ENCODE measurements at regions not wholly inside any gene's neighbourhood (a gene's known extent, or its start where the extent isn't known, plus 50 kb on each side); places are given as distances from the start of the nearest gene placed in this dataset.
A peak's percentile ranks its signal among the peaks of the same experiment; 100 is the strongest.

- WGBS, result 93% methylated on average over 14 of the region's 14 CpGs
- Histone ChIP-seq H3K4me3 (ENCODE audit: low read depth in 1 of 3, low read length in 3 of 3) (no peak overlapping the region), H3K9me3 (ENCODE audit: control insufficient read depth in 4 of 4, low read length in 3 of 4) (no peaks in the 10 kb centered on the region), H3K27ac (ENCODE audit: low read depth in 1 of 2, low read length in 2 of 2) (no peak overlapping the region), H3K9ac (ENCODE audit: low read depth in 1 of 2, low read length in 2 of 2) (no peak overlapping the region), H3K4me1 (ENCODE audit: control insufficient read depth in 4 of 4, insufficient read depth in 4 of 4, low read length in 3 of 4) (peaks cover 0 to 3% (median 0%) of the 10 kb centered on the region in 4 donors), H3K36me3 (ENCODE audit: control insufficient read depth in 4 of 4, insufficient read depth in 3 of 4, low read depth in 1 of 4, low read length in 3 of 4) (no peaks in the 10 kb centered on the region), H3K27me3 (ENCODE audit: control insufficient read depth in 4 of 4, insufficient read depth in 4 of 4, low read length in 3 of 4) (no peaks in the 10 kb centered on the region)
- TF ChIP-seq EGR1 (IDR thresholded peaks at IDR 0.05; ENCODE audit: low read depth in 2 of 2) (no peak), MAX (IDR thresholded peaks at IDR 0.05) (no peak), NR2F2 (IDR thresholded peaks at IDR 0.05) (no peak), RAD21 (IDR thresholded peaks at IDR 0.05) (no peak), FOXA2 (IDR thresholded peaks at IDR 0.05) (no peak), YY1 (IDR thresholded peaks at IDR 0.05) (no peak), ATF3 (IDR thresholded peaks at IDR 0.05) (no peak), ZBTB33 (IDR thresholded peaks at IDR 0.05) (no peak)
- TF ChIP-seq, protein P1, sequence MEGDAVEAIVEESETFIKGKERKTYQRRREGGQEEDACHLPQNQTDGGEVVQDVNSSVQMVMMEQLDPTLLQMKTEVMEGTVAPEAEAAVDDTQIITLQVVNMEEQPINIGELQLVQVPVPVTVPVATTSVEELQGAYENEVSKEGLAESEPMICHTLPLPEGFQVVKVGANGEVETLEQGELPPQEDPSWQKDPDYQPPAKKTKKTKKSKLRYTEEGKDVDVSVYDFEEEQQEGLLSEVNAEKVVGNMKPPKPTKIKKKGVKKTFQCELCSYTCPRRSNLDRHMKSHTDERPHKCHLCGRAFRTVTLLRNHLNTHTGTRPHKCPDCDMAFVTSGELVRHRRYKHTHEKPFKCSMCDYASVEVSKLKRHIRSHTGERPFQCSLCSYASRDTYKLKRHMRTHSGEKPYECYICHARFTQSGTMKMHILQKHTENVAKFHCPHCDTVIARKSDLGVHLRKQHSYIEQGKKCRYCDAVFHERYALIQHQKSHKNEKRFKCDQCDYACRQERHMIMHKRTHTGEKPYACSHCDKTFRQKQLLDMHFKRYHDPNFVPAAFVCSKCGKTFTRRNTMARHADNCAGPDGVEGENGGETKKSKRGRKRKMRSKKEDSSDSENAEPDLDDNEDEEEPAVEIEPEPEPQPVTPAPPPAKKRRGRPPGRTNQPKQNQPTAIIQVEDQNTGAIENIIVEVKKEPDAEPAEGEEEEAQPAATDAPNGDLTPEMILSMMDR (IDR thresholded peaks at IDR 0.05; ENCODE audit: low read depth, low read length, missing input control), result no peak
- TF ChIP-seq, protein P2, sequence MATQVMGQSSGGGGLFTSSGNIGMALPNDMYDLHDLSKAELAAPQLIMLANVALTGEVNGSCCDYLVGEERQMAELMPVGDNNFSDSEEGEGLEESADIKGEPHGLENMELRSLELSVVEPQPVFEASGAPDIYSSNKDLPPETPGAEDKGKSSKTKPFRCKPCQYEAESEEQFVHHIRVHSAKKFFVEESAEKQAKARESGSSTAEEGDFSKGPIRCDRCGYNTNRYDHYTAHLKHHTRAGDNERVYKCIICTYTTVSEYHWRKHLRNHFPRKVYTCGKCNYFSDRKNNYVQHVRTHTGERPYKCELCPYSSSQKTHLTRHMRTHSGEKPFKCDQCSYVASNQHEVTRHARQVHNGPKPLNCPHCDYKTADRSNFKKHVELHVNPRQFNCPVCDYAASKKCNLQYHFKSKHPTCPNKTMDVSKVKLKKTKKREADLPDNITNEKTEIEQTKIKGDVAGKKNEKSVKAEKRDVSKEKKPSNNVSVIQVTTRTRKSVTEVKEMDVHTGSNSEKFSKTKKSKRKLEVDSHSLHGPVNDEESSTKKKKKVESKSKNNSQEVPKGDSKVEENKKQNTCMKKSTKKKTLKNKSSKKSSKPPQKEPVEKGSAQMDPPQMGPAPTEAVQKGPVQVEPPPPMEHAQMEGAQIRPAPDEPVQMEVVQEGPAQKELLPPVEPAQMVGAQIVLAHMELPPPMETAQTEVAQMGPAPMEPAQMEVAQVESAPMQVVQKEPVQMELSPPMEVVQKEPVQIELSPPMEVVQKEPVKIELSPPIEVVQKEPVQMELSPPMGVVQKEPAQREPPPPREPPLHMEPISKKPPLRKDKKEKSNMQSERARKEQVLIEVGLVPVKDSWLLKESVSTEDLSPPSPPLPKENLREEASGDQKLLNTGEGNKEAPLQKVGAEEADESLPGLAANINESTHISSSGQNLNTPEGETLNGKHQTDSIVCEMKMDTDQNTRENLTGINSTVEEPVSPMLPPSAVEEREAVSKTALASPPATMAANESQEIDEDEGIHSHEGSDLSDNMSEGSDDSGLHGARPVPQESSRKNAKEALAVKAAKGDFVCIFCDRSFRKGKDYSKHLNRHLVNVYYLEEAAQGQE (IDR thresholded peaks at IDR 0.05), result no peak
- no peak for DNase-seq (ENCODE audit: low spot score)
Observed at GRCh38 chr13:58528351-58528750, 896.8 kb downstream of the PCDH17 start.

DNA sequence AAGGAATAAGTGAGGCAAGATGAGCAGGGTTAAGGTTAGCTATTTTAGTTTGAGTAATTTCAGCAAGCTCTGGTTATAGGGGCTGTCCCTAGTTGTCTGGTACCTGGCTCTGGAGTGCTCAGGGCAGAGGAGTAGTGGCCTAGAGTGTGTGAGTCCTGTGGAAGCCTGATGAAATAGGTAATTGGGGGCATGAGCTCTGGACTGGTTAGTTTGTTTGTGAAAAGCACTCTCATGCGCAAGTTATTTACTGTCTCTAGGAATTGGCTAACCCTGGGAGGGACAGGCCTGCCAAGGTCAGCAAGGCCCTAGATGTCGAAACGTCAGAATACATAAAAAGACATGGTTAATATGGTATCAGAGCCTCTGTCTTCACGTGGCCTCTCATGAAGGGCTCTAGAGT is 900.1 kb downstream of the PCDH17 start:
- 29% methylated on average over 4 of the region's 4 CpGs for WGBS
- Histone ChIP-seq H3K27me3 (ENCODE audit: control insufficient read depth in 4 of 4, insufficient read depth in 4 of 4, low read length in 3 of 4) (no peaks in the 10 kb centered on the region), H3K4me1 (ENCODE audit: control insufficient read depth in 4 of 4, insufficient read depth in 4 of 4, low read length in 3 of 4) (peaks cover 0 to 3% (median 0%) of the 10 kb centered on the region in 4 donors), H3K4me3 (ENCODE audit: low read depth in 1 of 3, low read length in 3 of 3) (no peak overlapping the region), H3K27ac (ENCODE audit: low read depth in 1 of 2, low read length in 2 of 2) (no peak overlapping the region), H3K36me3 (ENCODE audit: control insufficient read depth in 4 of 4, insufficient read depth in 3 of 4, low read depth in 1 of 4, low read length in 3 of 4) (no peaks in the 10 kb centered on the region), H3K9ac (ENCODE audit: low read depth in 1 of 2, low read length in 2 of 2) (no peak overlapping the region), H3K9me3 (ENCODE audit: control insufficient read depth in 4 of 4, low read length in 3 of 4) (no peaks in the 10 kb centered on the region)
- no peak for DNase-seq (ENCODE audit: low spot score)
- TF ChIP-seq SP1 (IDR thresholded peaks at IDR 0.05) (peak; percentile 36), HNF4A (conservative IDR thresholded peaks at IDR 0.05) (peak; percentile 78 to 84), GABPA (IDR thresholded peaks at IDR 0.05 in 1 of 2, conservative IDR thresholded peaks at IDR 0.05 in 1 of 2) (no peak), FOXA2 (IDR thresholded peaks at IDR 0.05) (peak; percentile 72), ATF3 (IDR thresholded peaks at IDR 0.05) (no peak), RAD21 (IDR thresholded peaks at IDR 0.05) (peak in 1 of 2 donors; percentile 48), RXRA (IDR thresholded peaks at IDR 0.05) (peak; percentile 21 to 81), JUND (IDR thresholded peaks at IDR 0.05) (peak in 1 of 2 donors; percentile 46), HNF4G (IDR thresholded peaks at IDR 0.05) (no peak), FOXA1 (IDR thresholded peaks at IDR 0.05) (no peak), MAX (IDR thresholded peaks at IDR 0.05) (peak; percentile 31), TAF1 (conservative IDR thresholded peaks at IDR 0.05) (no peak), NR2F2 (IDR thresholded peaks at IDR 0.05) (no peak), EGR1 (IDR thresholded peaks at IDR 0.05; ENCODE audit: low read depth in 2 of 2) (no peak), YY1 (IDR thresholded peaks at IDR 0.05) (no peak)
- TF ChIP-seq, protein P1 (IDR thresholded peaks at IDR 0.05; ENCODE audit: low read depth, low read length, missing input control), result no peak
